HG03575 (cell line): ENCODE measurements at regions not wholly inside any gene's neighbourhood (a gene's known extent, or its start where the extent isn't known, plus 50 kb on each side); places are given as distances from the start of the nearest gene placed in this dataset.
"Not testable (repeated sequence)": the region's sequence is repeated elsewhere in the genome, so short reads cannot be mapped to it uniquely, and the experiment has no call there.

Experiments used
- ATAC-seq: cut with Tn5 transposase; IDR thresholded peaks from one replicate; pipeline ENCODE4 v1.9.1; 2021; ENCODE audit not compliant: unreplicated experiment, insufficient number of reproducible peaks, low FRiP score; ENCODE audit errors: extremely low read depth

GRCh38 chr5:17999858-18000257 is 365.6 kb downstream of the TAF11L14 start:
- ATAC-seq, result no peak

GRCh38 chr5:18000744-18001143 is 366.5 kb downstream of the TAF11L14 start:
- no peak for ATAC-seq

- no peak for ATAC-seq
Measured at GRCh38 chr5:18003312-18003711, 369.1 kb downstream of the TAF11L14 start.

DNA sequence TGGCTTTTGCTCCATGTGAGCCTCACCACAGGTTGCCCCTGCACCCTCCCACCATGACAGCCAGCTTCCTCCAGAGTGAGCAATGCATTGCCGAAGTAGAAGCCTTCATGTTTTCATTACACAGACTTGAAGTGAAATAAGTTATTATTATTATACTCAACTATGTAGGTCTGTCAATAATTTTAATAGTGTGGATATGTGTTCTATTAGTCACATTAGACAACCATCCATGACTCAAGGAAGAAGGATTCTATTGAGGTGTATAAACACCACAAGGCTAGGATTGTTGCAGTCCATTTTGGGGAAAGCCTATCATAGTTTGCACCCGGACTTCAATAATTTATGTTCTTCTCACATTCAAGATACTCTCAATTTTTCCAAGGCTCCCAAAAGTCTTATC is 369.5 kb downstream of the TAF11L14 start:
- no peak for ATAC-seq

DNA sequence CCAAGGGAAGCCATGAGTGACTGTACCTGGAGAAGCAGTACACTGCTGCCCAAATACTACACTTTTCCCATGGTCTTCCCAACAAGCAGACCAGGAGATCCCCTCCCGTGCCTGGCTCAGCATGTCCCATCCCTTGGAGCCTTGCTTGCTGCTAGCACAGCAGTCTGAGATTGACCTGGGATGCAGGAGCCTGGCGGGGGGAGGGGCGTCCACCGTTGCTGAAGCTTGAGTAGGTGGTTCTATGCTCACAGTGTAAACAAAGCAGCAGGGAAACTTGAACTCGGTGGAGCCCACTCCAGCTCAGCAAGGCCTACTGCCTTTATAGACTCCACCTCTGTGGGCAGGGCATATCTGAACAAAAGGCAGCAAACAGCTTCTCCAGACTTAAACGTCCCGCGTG is 372.0 kb downstream of the TAF11L14 start:
- ATAC-seq, result not testable (repeated sequence)

- no peak for ATAC-seq
Measured at GRCh38 chr5:18008940-18009339, 374.7 kb downstream of the TAF11L14 start.

- no peak for ATAC-seq
Measured at GRCh38 chr5:18010053-18010452, 375.8 kb downstream of the TAF11L14 start.

- ATAC-seq, result no peak
Measured at GRCh38 chr5:18018472-18018871, 384.2 kb downstream of the TAF11L14 start.

DNA sequence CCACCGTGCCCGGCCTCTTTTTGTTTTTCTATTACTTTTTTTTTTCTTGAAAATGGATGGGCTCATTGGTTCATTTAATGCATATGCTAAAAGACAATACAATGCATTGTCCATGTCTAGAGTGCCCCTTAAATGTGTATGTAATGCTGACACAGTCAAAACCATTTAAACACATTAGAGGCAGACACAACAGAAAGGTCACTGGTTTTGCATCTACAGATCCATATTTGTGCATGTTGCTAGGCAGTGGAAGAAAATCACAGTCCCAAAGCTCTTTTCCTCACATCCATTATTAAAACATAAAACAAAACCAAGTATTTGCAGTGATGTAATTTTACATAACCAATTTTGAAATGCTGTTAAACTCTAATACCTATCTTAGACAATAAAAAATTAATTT is 389.0 kb downstream of the TAF11L14 start:
- ATAC-seq, result no peak

- ATAC-seq, result no peak
Measured at GRCh38 chr5:18023986-18024385, 389.7 kb downstream of the TAF11L14 start.

DNA sequence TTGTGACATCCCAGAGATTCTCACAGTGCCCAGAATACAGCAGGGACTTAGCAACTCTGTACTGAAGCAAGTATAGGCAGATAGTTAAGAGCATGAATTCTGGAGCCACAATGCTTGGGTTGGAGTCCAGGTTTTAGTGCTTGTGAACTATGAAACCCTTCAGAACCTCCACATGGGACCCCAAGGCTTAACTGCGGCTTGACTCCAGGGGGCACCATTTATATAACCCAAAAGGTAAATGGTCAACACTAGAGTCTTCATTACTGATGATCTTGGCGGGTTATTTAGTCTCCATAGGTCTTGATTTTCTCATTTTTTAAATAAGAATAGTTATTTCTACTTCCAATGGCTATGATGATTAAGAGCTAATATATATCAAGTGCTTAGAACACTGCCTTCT is 390.3 kb downstream of the TAF11L14 start:
- no peak for ATAC-seq

- ATAC-seq, result no peak
Measured at GRCh38 chr5:18027241-18027867, 393.1 kb downstream of the TAF11L14 start.

DNA sequence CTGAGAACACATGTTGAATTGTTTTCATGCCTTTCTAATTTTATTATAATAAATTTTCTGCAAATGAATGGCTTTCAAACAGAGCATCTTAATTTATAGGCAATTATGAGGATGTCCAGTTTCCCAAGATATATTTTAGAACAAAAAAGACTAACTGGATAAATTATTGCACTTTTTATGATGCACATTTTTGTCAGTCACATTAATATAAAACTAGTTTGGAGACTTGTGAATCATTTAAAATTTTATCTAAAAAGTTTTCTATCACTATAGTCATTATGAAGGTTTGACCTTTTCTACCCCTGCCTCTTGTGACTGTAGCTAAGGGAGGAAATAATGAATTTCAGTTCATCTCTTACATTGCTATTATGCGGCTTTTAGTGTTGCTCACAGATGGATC is 393.8 kb downstream of the TAF11L14 start:
- ATAC-seq, result no peak

DNA sequence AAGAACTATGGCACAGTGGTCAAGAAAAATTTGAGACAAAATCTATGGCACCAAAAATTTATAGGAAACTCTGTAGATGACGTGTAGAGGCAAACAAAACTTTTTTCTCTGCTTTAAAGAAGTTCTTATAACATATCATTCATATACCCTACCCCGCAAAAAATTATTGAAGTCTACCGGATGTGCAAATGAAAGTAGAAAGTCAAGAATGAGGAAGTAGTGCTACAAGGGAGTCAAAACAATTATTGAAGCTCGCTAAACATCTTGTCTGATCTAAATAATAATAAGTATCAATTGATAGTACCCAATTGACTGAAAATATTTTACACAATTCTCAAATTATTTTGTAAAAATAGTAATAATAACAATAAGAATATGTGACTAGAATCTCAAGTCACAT is 398.5 kb downstream of the TAF11L14 start:
- ATAC-seq, result no peak

DNA sequence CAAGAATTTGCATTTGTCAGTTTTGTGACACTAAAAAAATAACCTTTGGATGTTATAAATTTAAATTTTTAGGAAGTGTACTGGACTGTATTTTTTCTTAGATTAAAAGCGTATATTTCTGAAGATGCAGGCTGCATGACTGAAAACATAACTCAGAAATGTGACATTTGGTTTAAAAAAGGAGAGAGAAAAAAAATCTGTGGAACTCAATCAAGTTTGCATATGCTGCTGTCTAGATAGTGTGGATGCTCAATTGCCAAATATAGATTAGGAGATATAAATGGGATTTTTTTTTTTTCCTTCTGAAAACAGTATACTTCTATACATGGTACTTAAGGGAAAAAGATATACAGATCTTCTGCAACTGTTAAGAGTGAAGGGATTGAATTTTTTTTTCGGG is 402.3 kb downstream of the TAF11L14 start:
- no peak for ATAC-seq

DNA sequence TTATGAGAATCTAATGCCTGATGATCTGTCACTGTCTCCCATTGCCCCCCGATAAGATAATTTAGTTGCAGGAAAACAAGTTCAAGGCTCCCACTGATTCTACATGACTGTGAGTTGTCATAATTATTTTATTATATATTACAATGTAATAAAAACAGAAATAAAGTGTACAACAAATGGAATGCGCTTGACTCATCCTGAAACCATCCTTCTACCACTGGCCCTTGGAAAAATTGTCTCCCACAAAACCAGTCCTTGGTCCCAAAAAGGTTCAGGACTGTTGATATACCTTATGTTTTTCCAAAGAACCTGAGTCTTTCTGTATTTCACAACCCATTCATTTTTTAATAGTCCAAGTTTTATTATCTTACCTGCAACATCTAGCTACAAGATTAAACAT is 403.5 kb downstream of the TAF11L14 start:
- no peak for ATAC-seq

- no peak for ATAC-seq
Measured at GRCh38 chr5:18043344-18043743, 409.1 kb downstream of the TAF11L14 start.

DNA sequence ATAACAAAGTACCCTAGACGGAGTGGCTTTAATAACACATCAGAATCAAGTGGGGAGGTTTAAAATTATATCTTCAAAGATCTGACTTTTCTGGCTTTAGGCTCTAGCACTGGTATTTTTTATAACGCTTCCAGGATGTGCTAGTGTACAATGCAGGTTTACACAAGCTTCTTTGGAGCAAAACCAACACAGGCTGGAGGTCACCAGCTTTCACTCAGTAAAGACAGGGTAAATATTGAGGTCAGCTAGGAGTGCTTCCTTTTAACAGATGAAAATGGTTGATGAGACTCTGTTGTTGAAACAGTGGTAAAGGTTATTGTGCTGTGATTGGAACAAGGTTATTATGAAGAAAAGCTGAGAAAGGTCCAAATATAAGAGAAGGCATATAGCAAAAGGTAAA is 414.2 kb downstream of the TAF11L14 start:
- ATAC-seq, result no peak

GRCh38 chr5:18050345-18050744 is 416.1 kb downstream of the TAF11L14 start:
- ATAC-seq, result no peak

DNA sequence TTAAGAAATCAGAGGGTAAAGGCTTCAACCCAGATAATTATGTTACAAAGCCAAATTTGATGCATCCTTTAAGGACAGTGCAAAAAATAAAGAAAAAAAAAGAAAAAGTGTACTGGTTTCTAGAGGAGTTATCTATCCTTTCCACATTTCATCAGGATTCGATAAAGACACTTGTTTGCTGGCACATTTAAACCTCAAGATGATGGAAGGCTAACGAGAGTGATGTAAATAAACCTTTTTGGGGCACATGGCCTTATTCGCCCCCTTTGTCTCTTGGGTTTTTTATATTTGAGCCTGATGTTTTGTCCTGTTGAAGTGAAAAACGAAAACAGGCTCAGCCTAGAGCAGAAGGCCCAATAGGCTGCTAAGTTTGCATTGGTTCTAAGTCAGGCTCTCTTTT is 416.5 kb downstream of the TAF11L14 start:
- no peak for ATAC-seq

DNA sequence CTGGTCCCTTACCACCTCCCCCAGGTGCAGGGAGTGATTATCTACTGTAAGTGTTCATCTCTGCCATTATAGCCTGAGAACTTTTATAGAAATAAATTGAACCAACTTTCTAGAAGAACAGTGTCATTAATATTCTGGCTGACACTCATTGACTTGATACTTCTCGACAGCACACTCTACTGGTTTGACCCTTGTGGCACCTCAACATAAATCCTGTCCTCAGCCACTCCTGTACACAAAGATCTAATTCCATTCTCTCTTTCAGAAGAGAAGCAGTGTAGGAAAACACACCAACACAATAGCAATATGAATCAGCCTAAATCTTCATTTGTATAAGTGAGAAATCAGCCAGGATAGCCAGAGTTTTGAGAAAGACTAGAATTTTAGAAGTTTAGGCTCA is 417.7 kb downstream of the TAF11L14 start:
- ATAC-seq, result no peak
